ENCODE measurements at regions not wholly inside any gene's neighbourhood (a gene's known extent, or its start where the extent isn't known, plus 50 kb on each side); places are given as distances from the start of the nearest gene placed in this dataset.

DNA sequence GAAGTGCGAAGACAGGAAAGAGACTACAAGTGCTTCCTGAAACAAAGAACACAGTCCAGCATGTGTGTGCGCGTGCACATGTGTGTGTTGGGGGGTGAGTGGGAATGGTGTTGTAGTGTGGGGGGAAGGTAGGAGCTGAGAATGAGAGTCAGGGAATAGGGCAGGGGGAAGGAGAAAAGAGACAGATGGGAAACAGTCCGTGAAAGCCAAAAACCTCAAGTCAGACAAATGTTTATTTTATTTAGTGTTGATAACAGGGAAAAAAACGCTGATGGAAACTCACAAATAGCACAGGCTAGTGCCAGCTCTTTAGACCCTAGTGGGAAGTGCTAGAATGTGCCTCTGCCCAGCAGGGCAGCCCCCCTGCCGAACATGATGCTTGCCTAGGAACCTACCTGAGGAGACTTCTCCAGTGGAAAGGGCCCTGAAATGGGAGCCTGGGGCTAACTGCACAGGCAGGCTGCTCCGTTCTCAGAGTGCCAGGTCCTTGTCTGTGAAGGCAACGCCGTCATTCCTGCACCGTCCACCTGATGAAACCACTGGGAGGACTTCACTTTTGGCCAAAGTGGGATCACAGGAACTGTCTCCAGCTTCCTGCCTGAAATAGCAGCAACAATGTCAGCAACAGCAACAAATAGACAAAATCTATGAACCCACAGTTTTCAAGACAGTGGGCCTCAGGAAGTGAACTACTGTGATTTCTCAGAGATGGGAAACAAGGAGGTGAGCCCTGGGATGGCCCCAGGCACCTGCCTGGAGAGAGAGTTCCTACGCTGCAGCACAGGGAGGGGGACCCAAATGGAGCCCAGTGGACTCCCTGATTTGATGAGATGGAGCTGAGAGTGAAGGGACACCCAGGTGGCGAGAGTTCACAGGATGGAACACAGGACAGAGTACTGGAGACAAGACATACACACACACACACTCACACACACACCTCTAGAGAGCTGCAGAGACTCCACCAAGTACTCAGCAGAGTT, 379.7 kb downstream of the RPS24 start:
- no peaks in the 10 kb centered on the region for H3K9me3 ChIP-seq
- H3K4me1 ChIP-seq = peaks cover 6% of the 10 kb centered on the region
- no peaks in the 10 kb centered on the region for H3K27me3 ChIP-seq
- WGBS, 2 donors = 75 to 81% methylated on average over 11 to 12 of the region's 12 CpGs
- no peak overlapping the region for H3K4me3 ChIP-seq
- no peak for DNase-seq
- TF ChIP-seq POLR2A (IDR thresholded peaks at IDR 0.05) = no peak
- TF ChIP-seq, protein P1, sequence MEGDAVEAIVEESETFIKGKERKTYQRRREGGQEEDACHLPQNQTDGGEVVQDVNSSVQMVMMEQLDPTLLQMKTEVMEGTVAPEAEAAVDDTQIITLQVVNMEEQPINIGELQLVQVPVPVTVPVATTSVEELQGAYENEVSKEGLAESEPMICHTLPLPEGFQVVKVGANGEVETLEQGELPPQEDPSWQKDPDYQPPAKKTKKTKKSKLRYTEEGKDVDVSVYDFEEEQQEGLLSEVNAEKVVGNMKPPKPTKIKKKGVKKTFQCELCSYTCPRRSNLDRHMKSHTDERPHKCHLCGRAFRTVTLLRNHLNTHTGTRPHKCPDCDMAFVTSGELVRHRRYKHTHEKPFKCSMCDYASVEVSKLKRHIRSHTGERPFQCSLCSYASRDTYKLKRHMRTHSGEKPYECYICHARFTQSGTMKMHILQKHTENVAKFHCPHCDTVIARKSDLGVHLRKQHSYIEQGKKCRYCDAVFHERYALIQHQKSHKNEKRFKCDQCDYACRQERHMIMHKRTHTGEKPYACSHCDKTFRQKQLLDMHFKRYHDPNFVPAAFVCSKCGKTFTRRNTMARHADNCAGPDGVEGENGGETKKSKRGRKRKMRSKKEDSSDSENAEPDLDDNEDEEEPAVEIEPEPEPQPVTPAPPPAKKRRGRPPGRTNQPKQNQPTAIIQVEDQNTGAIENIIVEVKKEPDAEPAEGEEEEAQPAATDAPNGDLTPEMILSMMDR (IDR thresholded peaks at IDR 0.05) = no peak
- H3K36me3 ChIP-seq (ENCODE audit: low read depth, missing control alignments) = no peaks in the 10 kb centered on the region
- intact Hi-C loops (cut with DNase I; ENCODE audit: low total_unique reads) = no loop called here
- no peak overlapping the region for H3K27ac ChIP-seq

DNA sequence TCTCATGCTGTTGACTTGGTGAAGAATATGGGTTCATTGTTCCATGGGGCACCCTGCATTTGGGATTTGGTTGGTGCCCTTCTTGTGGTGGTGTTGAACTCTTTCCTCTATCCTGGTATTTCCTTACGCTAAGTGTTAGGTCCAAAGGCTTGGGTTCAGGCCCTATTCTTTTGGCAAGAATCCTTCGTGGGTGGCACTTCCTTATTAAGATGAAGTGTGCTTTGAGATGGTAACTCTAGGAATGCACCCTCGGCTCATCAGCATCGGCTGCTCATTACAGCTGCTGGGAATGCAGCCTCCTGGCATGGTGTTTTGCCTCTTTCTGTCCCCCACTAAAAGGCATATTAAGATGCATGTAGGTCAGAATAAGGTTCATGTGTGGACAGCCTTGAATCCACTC, 380.7 kb downstream of the RPS24 start:
- Histone ChIP-seq H3K4me1 (no peaks in the 10 kb centered on the region), H3K36me3 (ENCODE audit: low read depth, missing control alignments) (no peaks in the 10 kb centered on the region), H3K27me3 (no peaks in the 10 kb centered on the region), H3K27ac (no peak overlapping the region), H3K9me3 (no peaks in the 10 kb centered on the region), H3K4me3 (no peak overlapping the region)
- TF ChIP-seq POLR2A (IDR thresholded peaks at IDR 0.05) = no peak
- TF ChIP-seq, protein P1 (IDR thresholded peaks at IDR 0.05) = no peak
- DNase-seq = no peak
- intact Hi-C loops (cut with DNase I; ENCODE audit: low total_unique reads) = no loop called here
- 89 to 91% methylated on average over 4 of the region's 4 CpGs for WGBS, 2 donors

DNA sequence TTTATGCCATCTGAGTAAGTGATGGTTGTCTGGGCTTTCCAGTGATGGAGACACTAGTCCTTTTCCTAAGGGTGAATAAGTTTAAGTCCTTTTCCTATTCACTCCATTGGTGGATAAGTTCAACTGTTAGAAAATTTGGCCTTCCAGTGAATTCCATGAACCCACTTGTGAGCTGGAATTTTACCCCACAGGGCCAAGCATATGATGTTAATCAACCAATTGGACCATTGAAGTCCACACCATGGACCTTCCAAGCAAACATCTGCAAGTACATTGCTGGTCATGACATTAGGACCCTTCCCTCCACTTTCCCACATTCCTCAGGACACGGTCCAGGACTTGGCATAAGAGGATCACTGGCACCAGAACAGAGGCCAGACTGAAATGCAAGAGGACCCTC, 381.4 kb downstream of the RPS24 start:
- no peaks in the 10 kb centered on the region for H3K36me3 ChIP-seq (ENCODE audit: low read depth, missing control alignments)
- TF ChIP-seq, protein P1 (IDR thresholded peaks at IDR 0.05) = no peak
- no peak for TF ChIP-seq POLR2A (IDR thresholded peaks at IDR 0.05)
- H3K9me3 ChIP-seq = no peaks in the 10 kb centered on the region
- no peak overlapping the region for H3K4me3 ChIP-seq
- no peak for DNase-seq
- WGBS, 2 donors = 71% methylated on average over 1 of the region's 1 CpG; no CpG with 5 or more reads in 1 of the 2 donors
- intact Hi-C loops (cut with DNase I; ENCODE audit: low total_unique reads) = no loop called here
- no peaks in the 10 kb centered on the region for H3K4me1 ChIP-seq
- no peaks in the 10 kb centered on the region for H3K27me3 ChIP-seq
- H3K27ac ChIP-seq = no peak overlapping the region

DNA sequence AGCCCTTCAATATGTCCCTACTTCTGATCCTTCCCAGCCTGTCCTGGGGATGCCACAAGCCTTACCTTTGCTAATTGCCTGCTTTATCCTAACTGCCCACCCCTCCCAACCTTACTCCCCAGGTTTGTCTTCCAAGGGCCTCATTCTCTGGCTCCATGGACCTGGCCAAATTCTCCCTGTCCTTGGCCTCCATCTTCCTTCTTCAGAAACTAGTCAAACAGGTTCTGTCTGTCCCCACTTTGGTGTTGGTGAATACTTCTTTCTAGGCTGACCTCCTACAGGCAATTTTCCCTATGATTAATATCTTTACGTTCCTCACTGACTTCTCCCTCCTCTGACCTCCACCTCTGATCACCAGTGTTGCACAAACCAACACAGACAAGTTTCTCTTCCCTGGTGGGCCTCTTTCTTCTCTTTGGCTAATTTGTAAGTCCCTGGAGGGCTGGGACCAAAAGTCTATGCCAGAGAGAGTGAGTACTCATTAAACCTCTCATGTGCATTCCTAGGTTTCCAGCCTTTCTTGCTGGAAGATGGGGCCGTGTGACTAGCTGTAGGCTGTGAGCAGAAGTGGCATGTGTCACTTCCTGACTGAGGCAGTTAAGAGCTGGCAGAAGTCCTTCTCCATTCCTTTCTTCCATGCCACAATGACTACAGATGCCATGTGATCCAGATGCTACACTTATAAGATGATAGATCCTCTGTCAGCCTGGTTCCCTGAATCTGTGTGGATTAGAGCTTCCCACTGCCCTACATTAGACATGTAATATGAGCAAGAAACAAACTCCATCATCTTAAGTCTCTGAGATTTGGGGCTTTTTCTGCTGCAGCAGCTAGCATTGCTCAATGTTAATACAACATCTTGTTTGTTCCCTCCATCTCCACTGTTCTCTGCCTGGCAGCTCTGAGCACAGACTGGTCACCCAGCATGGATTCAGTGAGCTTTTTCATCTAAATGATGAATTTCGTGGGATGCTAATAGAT, 382.7 kb downstream of the RPS24 start:
- no peak for DNase-seq
- TF ChIP-seq POLR2A (IDR thresholded peaks at IDR 0.05) = no peak
- TF ChIP-seq, protein P1 (IDR thresholded peaks at IDR 0.05) = no peak
- Histone ChIP-seq H3K4me3 (no peak overlapping the region), H3K9me3 (no peaks in the 10 kb centered on the region), H3K27me3 (no peaks in the 10 kb centered on the region), H3K27ac (no peak overlapping the region), H3K4me1 (no peaks in the 10 kb centered on the region), H3K36me3 (ENCODE audit: low read depth, missing control alignments) (no peaks in the 10 kb centered on the region)
- intact Hi-C loops (cut with DNase I; ENCODE audit: low total_unique reads) = no loop called here
- WGBS, 2 donors = 79 to 86% methylated on average over 3 of the region's 3 CpGs

All from testis (tissue), 2 donors.